HG03571 (cell line): ENCODE measurements at regions not wholly inside any gene's neighbourhood (a gene's known extent, or its start where the extent isn't known, plus 50 kb on each side); places are given as distances from the start of the nearest gene placed in this dataset.
A peak's percentile ranks its signal among the peaks of the same experiment; 100 is the strongest.

ENCODE experiments used
- ATAC-seq: cut with Tn5 transposase; IDR thresholded peaks from one replicate; pipeline ENCODE4 v1.9.1; 2021; ENCODE audit not compliant: unreplicated experiment

GRCh38 chr7:47724335-47724982 lies 142.5 kb upstream of the TNS3 start:
- ATAC-seq: no peak

GRCh38 chr7:47722126-47722525 lies 140.2 kb upstream of the TNS3 start:
- no peak for ATAC-seq

GRCh38 chr7:47721670-47722069 lies 139.8 kb upstream of the TNS3 start:
- no peak for ATAC-seq

GRCh38 chr7:47720907-47721244 lies 139.0 kb upstream of the TNS3 start:
- no peak for ATAC-seq

- no peak for ATAC-seq
Measured at GRCh38 chr7:47720141-47720906, 138.4 kb upstream of the TNS3 start.

- ATAC-seq: no peak
Measured at GRCh38 chr7:47719675-47720074, 137.8 kb upstream of the TNS3 start.

GRCh38 chr7:47715631-47716068 lies 133.7 kb upstream of the TNS3 start:
- no peak for ATAC-seq

GRCh38 chr7:47714669-47715607 lies 133.0 kb upstream of the TNS3 start:
- peak; percentile 92 for ATAC-seq

GRCh38 chr7:47713595-47713994 lies 131.7 kb upstream of the TNS3 start:
- no peak for ATAC-seq

GRCh38 chr7:47712416-47712815 lies 130.5 kb upstream of the TNS3 start:
- ATAC-seq: no peak

GRCh38 chr7:47711776-47712175 lies 129.9 kb upstream of the TNS3 start:
- ATAC-seq: no peak

GRCh38 chr7:47710201-47710935 lies 128.5 kb upstream of the TNS3 start:
- ATAC-seq: no peak

GRCh38 chr7:47709451-47709850 lies 127.5 kb upstream of the TNS3 start:
- ATAC-seq: no peak

GRCh38 chr7:47709051-47709450 lies 127.1 kb upstream of the TNS3 start:
- ATAC-seq: no peak

GRCh38 chr7:47707583-47707982 lies 125.7 kb upstream of the TNS3 start:
- no peak for ATAC-seq

GRCh38 chr7:47704936-47705335 lies 123.0 kb upstream of the TNS3 start:
- ATAC-seq: no peak

GRCh38 chr7:47702080-47702479 lies 120.2 kb upstream of the TNS3 start:
- no peak for ATAC-seq

- no peak for ATAC-seq
Measured at GRCh38 chr7:47698386-47698785, 116.5 kb upstream of the TNS3 start.

GRCh38 chr7:47697543-47697942 lies 115.6 kb upstream of the TNS3 start:
- ATAC-seq: no peak

GRCh38 chr7:47696152-47696710 lies 114.3 kb upstream of the TNS3 start:
- ATAC-seq: no peak

GRCh38 chr7:47693216-47693615 lies 111.3 kb upstream of the TNS3 start:
- ATAC-seq: no peak
